CD4-positive, alpha-beta T cell treated with Interleukin-2 at 100 ng/mL for 4 hours (primary cell): ENCODE measurements at regions not wholly inside any gene's neighbourhood (a gene's known extent, or its start where the extent isn't known, plus 50 kb on each side); places are given as distances from the start of the nearest gene placed in this dataset.

ENCODE experiments used
- DNase-seq: peaks from one replicate; pipeline ENCODE4 v3.0.0-alpha.2; 2020; ENCODE audit warnings: low spot score

- no peak for DNase-seq
These were observed 63.9 kb upstream of the SLC10A2 start for GRCh38 chr13:103130146-103130545.
